WTC11 (cell line): ENCODE measurements at regions not wholly inside any gene's neighbourhood (a gene's known extent, or its start where the extent isn't known, plus 50 kb on each side); places are given as distances from the start of the nearest gene placed in this dataset.

ENCODE experiments used
- ATAC-seq: fragments of 200-7000 bp; cut with Tn5 transposase; 2 replicates; pipeline ENCODE4 v1.10.0; 2021; ENCODE audit warnings: mild to moderate bottlenecking, moderate library complexity
- CTCF ChIA-PET: fragments of 300-600 bp; sonication (Branson Sonifier 250); formaldehyde crosslinking; loops from one replicate; lab custom pipeline; 2021; ENCODE audit warnings: antibody characterized with exemption; lab: Charles Lee
- POLR2A ChIA-PET: fragments of 350-600 bp; sonication (Branson Sonifier 250); formaldehyde crosslinking; loops from one replicate; lab custom pipeline; 2021; ENCODE audit warnings: antibody characterized with exemption; lab: Charles Lee
- DNase-seq: peaks from one replicate; pipeline ENCODE4 v3.0.0; 2021; ENCODE audit warnings: low spot score
- H3K27ac Mint-ChIP-seq: 2 replicates; pipeline ENCODE4 v1.8.0; 2021; ENCODE audit warnings: mixed read lengths
- H3K27me3 Mint-ChIP-seq: 2 replicates; pipeline ENCODE4 v1.8.0; 2021; ENCODE audit warnings: low read depth, mild to moderate bottlenecking, moderate library complexity, mixed read lengths
- H3K36me3 Mint-ChIP-seq: 2 replicates; pipeline ENCODE4 v1.8.0; 2021; ENCODE audit warnings: mixed read lengths
- H3K4me1 Mint-ChIP-seq: 2 replicates; pipeline ENCODE4 v1.8.0; 2022; ENCODE audit warnings: mixed read lengths
- H3K4me3 Mint-ChIP-seq: 2 replicates; pipeline ENCODE4 v1.8.0; 2021; ENCODE audit warnings: mild to moderate bottlenecking, moderate library complexity, mixed read lengths
- H3K9me3 Mint-ChIP-seq: 2 replicates; pipeline ENCODE4 v1.8.0; 2021; ENCODE audit warnings: mixed read lengths
- CREM ChIP-seq: sonication (generic); formaldehyde crosslinking; IDR thresholded peaks from 2 replicates; pipeline ENCODE4 v1.8.1; 2022; ENCODE audit warnings: mild to moderate bottlenecking, missing genetic modification reagents, moderate library complexity
- ELF4 ChIP-seq: sonication (generic); formaldehyde crosslinking; IDR thresholded peaks from 2 replicates; pipeline ENCODE4 v1.8.1; 2022; ENCODE audit warnings: low read depth, mild to moderate bottlenecking, moderate library complexity, missing genetic modification reagents
- FOXJ3 ChIP-seq: sonication (generic); formaldehyde crosslinking; IDR thresholded peaks from 2 replicates; pipeline ENCODE4 v1.9.0; 2021; ENCODE audit warnings: missing genetic modification reagents, mild to moderate bottlenecking, borderline replicate concordance
- FOXK1 ChIP-seq: sonication (generic); formaldehyde crosslinking; IDR thresholded peaks from 2 replicates; pipeline ENCODE4 v1.8.0; 2022; ENCODE audit warnings: mild to moderate bottlenecking, moderate library complexity, missing genetic modification reagents
- FOXP1 ChIP-seq: sonication (generic); formaldehyde crosslinking; IDR thresholded peaks from 2 replicates; pipeline ENCODE4 v1.8.0; 2022; ENCODE audit warnings: missing genetic modification reagents, mild to moderate bottlenecking, moderate library complexity, borderline replicate concordance
- NR2C2 ChIP-seq: sonication (generic); formaldehyde crosslinking; IDR thresholded peaks from 2 replicates; pipeline ENCODE4 v1.8.0; 2022; ENCODE audit warnings: mild to moderate bottlenecking, missing genetic modification reagents
- ZBTB21 ChIP-seq: sonication (generic); formaldehyde crosslinking; IDR thresholded peaks from 2 replicates; pipeline ENCODE4 v1.8.1; 2023; ENCODE audit warnings: mild to moderate bottlenecking, missing genetic modification reagents, borderline replicate concordance
- ZNF121 ChIP-seq: sonication (generic); formaldehyde crosslinking; IDR thresholded peaks from 2 replicates; pipeline ENCODE4 v1.8.0; 2023; ENCODE audit warnings: missing genetic modification reagents
- ZNF263 ChIP-seq: sonication (generic); formaldehyde crosslinking; IDR thresholded peaks from 2 replicates; pipeline ENCODE4 v1.8.1; 2022; ENCODE audit warnings: low read depth, mild to moderate bottlenecking, moderate library complexity, missing genetic modification reagents
- TF ChIP-seq, protein P1 (sequence below): sonication (generic); formaldehyde crosslinking; conservative IDR thresholded peaks from 2 replicates; pipeline ENCODE4 v1.8.1; 2022; ENCODE audit warnings: mild to moderate bottlenecking, missing genetic modification reagents
- TF ChIP-seq, protein P2 (sequence below): sonication (generic); formaldehyde crosslinking; IDR thresholded peaks from 2 replicates; pipeline ENCODE4 v1.8.1; 2022; ENCODE audit warnings: low read depth, missing genetic modification reagents, borderline replicate concordance
- TF ChIP-seq, protein P3 (sequence below): sonication (generic); formaldehyde crosslinking; IDR thresholded peaks from 2 replicates; pipeline ENCODE4 v1.8.1; 2022; ENCODE audit warnings: low read depth, mild to moderate bottlenecking, moderate library complexity, missing genetic modification reagents, borderline replicate concordance
- TF ChIP-seq, protein P4 (sequence below): fragments of 250-450 bp; sonication (Bioruptor Pico); IDR thresholded peaks from 2 replicates; pipeline ENCODE4 v1.8.0; 2021; ENCODE audit warnings: mild to moderate bottlenecking
- TF ChIP-seq, protein P5 (sequence below): fragments of 250-450 bp; sonication (Bioruptor Pico); conservative IDR thresholded peaks from 2 replicates; pipeline ENCODE4 v1.9.0; 2021; ENCODE audit warnings: mild to moderate bottlenecking
- TF ChIP-seq, protein P6 (sequence below): sonication (generic); formaldehyde crosslinking; IDR thresholded peaks from 2 replicates; pipeline ENCODE4 v1.8.1; 2023; ENCODE audit warnings: mild to moderate bottlenecking, missing genetic modification reagents, moderate library complexity
- TF ChIP-seq, protein P7 (sequence below): sonication (generic); formaldehyde crosslinking; IDR thresholded peaks from 2 replicates; pipeline ENCODE4 v1.8.0; 2022; ENCODE audit warnings: mild to moderate bottlenecking, missing genetic modification reagents
- TF ChIP-seq, protein P8 (sequence below): sonication (generic); formaldehyde crosslinking; IDR thresholded peaks from 2 replicates; pipeline ENCODE4 v1.8.0; 2022; ENCODE audit warnings: mild to moderate bottlenecking, missing genetic modification reagents
- TF ChIP-seq, protein P9 (sequence below): sonication (generic); formaldehyde crosslinking; IDR thresholded peaks from 2 replicates; pipeline ENCODE4 v1.8.0; 2023; ENCODE audit warnings: missing genetic modification reagents, mild to moderate bottlenecking, borderline replicate concordance

DNA sequence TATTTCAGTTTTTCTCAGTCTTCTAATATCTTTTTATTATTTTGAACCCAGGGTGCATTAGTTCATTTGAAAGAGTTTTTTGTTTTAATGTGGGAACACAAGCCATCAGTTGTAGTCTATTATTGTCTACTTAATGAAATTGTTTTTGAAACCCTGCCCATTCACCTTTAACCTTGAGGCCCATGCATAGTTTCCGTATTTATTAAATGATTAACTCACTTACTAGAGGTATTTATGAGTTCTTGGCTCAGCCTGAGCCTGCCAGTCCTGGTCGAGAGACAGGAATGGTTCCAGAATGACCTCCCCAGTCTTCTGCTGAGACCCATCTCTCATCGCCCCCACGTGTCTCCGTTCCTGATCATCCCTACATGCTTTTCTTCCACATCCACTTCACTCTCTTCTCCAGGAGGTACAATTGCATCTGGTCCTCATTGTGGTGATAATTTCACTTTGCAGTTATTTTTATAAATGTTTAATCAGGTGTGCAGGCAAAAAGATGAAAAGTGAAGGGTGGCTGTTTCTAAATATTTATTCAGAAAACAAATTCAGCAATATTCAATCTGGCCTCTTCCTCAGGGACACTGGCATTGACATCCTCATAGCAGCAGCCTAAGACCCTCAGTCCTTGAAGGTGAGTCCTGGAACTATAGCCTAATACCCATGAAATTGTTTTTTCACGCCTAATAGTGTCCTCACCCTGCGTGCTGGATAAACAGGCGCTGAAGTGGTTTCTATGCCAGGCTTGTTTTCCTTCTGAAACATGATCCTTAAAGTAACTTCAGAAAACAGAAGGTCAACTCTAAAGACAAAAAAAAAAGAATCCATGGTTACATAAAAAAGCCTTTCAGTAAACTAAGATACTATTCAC lies 112.8 kb downstream of the KDR start:
- no peaks in the 10 kb centered on the region for H3K36me3 Mint-ChIP-seq
- H3K4me3 Mint-ChIP-seq, result no peak overlapping the region
- POLR2A ChIA-PET, result no interaction called here
- TF ChIP-seq, protein P1, sequence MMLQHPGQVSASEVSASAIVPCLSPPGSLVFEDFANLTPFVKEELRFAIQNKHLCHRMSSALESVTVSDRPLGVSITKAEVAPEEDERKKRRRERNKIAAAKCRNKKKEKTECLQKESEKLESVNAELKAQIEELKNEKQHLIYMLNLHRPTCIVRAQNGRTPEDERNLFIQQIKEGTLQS (CRISPR knock-in tag), result no peak
- TF ChIP-seq, protein P2, sequence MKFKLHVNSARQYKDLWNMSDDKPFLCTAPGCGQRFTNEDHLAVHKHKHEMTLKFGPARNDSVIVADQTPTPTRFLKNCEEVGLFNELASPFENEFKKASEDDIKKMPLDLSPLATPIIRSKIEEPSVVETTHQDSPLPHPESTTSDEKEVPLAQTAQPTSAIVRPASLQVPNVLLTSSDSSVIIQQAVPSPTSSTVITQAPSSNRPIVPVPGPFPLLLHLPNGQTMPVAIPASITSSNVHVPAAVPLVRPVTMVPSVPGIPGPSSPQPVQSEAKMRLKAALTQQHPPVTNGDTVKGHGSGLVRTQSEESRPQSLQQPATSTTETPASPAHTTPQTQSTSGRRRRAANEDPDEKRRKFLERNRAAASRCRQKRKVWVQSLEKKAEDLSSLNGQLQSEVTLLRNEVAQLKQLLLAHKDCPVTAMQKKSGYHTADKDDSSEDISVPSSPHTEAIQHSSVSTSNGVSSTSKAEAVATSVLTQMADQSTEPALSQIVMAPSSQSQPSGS (CRISPR knock-in tag), result no peak
- TF ChIP-seq ELF4 (CRISPR knock-in tag) (no peak), FOXP1 (CRISPR knock-in tag) (no peak), NR2C2 (CRISPR knock-in tag) (no peak), ZNF121 (CRISPR knock-in tag) (no peak)
- TF ChIP-seq, protein P3, sequence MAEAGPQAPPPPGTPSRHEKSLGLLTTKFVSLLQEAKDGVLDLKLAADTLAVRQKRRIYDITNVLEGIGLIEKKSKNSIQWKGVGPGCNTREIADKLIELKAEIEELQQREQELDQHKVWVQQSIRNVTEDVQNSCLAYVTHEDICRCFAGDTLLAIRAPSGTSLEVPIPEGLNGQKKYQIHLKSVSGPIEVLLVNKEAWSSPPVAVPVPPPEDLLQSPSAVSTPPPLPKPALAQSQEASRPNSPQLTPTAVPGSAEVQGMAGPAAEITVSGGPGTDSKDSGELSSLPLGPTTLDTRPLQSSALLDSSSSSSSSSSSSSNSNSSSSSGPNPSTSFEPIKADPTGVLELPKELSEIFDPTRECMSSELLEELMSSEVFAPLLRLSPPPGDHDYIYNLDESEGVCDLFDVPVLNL (CRISPR knock-in tag), result no peak
- TF ChIP-seq, protein P4, sequence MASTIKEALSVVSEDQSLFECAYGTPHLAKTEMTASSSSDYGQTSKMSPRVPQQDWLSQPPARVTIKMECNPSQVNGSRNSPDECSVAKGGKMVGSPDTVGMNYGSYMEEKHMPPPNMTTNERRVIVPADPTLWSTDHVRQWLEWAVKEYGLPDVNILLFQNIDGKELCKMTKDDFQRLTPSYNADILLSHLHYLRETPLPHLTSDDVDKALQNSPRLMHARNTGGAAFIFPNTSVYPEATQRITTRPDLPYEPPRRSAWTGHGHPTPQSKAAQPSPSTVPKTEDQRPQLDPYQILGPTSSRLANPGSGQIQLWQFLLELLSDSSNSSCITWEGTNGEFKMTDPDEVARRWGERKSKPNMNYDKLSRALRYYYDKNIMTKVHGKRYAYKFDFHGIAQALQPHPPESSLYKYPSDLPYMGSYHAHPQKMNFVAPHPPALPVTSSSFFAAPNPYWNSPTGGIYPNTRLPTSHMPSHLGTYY, result no peak
- TF ChIP-seq, all 79 proteins: peak for 0
- ATAC-seq (no peak), DNase-seq (no peak)
- peaks cover 23% of the 10 kb centered on the region for H3K9me3 Mint-ChIP-seq
- no peak overlapping the region for H3K27ac Mint-ChIP-seq
- peaks cover 20% of the 10 kb centered on the region for H3K4me1 Mint-ChIP-seq
- H3K27me3 Mint-ChIP-seq, result no peaks in the 10 kb centered on the region
- CTCF ChIA-PET, result no interaction called here

DNA sequence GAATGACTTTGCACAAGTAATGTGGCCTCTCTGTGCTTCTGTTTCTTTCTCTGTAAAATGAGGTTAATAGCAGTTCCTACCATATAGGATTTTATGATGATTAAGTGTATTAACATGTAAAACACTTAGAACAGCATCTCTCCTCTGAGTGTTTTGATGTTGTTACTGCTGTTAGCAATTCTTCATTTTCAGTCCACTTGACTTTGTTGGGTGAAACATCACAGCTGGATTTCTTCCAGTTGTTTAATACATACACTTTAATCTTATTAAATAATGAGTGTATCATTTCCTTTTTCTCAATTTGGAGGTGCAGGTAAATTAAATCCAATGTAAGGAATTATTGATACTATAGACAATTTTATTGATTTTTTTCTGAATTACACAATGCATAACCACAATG lies 113.6 kb downstream of the KDR start:
- CTCF ChIA-PET, result no interaction called here
- no peak for ATAC-seq
- TF ChIP-seq ZNF263, result no peak
- TF ChIP-seq, protein P5, sequence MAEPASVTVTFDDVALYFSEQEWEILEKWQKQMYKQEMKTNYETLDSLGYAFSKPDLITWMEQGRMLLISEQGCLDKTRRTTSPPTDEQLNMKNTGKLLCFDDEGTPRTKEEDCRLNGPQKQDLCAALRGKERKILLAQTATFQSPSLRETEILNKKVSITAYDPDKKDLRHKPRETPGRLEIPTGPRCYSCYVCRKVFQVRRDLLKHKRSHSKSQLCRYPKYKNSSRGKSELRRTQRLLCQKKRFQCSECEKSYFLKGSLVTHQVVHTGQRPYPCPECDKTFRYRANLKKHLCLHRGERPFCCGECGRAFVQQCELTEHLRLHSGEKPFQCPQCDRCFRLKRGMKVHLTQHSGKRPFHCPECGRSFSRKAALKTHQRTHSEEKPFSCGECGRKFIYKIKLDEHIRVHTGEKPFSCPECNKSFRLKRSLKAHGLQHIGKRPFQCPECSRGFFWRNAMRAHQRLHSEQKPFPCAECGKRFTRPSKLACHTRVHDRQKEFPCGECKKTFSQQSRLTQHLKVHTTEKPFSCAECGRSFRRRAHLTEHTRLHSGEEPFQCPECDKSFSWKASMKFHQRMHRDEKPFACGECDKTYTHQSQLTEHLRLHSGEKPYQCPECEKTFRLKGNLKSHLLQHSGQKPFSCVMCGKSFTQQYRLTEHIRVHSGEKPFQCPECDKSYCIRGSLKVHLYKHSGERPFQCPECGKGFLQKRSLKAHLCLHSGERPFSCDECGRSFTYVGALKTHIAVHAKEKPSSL (CRISPR knock-in tag), result no peak
- TF ChIP-seq CREM (CRISPR knock-in tag), result no peak
- TF ChIP-seq, protein P6, sequence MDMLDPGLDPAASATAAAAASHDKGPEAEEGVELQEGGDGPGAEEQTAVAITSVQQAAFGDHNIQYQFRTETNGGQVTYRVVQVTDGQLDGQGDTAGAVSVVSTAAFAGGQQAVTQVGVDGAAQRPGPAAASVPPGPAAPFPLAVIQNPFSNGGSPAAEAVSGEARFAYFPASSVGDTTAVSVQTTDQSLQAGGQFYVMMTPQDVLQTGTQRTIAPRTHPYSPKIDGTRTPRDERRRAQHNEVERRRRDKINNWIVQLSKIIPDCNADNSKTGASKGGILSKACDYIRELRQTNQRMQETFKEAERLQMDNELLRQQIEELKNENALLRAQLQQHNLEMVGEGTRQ (CRISPR knock-in tag), result no peak
- TF ChIP-seq, protein P7, sequence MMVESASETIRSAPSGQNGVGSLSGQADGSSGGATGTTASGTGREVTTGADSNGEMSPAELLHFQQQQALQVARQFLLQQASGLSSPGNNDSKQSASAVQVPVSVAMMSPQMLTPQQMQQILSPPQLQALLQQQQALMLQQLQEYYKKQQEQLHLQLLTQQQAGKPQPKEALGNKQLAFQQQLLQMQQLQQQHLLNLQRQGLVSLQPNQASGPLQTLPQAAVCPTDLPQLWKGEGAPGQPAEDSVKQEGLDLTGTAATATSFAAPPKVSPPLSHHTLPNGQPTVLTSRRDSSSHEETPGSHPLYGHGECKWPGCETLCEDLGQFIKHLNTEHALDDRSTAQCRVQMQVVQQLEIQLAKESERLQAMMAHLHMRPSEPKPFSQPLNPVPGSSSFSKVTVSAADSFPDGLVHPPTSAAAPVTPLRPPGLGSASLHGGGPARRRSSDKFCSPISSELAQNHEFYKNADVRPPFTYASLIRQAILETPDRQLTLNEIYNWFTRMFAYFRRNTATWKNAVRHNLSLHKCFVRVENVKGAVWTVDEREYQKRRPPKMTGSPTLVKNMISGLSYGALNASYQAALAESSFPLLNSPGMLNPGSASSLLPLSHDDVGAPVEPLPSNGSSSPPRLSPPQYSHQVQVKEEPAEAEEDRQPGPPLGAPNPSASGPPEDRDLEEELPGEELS (CRISPR knock-in tag), result no peak
- no peak for TF ChIP-seq ZBTB21
- TF ChIP-seq FOXK1, result no peak
- no peak for TF ChIP-seq FOXJ3 (CRISPR knock-in tag)
- TF ChIP-seq, protein P8, sequence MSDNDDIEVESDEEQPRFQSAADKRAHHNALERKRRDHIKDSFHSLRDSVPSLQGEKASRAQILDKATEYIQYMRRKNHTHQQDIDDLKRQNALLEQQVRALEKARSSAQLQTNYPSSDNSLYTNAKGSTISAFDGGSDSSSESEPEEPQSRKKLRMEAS (CRISPR knock-in tag), result no peak
- TF ChIP-seq, protein P9, sequence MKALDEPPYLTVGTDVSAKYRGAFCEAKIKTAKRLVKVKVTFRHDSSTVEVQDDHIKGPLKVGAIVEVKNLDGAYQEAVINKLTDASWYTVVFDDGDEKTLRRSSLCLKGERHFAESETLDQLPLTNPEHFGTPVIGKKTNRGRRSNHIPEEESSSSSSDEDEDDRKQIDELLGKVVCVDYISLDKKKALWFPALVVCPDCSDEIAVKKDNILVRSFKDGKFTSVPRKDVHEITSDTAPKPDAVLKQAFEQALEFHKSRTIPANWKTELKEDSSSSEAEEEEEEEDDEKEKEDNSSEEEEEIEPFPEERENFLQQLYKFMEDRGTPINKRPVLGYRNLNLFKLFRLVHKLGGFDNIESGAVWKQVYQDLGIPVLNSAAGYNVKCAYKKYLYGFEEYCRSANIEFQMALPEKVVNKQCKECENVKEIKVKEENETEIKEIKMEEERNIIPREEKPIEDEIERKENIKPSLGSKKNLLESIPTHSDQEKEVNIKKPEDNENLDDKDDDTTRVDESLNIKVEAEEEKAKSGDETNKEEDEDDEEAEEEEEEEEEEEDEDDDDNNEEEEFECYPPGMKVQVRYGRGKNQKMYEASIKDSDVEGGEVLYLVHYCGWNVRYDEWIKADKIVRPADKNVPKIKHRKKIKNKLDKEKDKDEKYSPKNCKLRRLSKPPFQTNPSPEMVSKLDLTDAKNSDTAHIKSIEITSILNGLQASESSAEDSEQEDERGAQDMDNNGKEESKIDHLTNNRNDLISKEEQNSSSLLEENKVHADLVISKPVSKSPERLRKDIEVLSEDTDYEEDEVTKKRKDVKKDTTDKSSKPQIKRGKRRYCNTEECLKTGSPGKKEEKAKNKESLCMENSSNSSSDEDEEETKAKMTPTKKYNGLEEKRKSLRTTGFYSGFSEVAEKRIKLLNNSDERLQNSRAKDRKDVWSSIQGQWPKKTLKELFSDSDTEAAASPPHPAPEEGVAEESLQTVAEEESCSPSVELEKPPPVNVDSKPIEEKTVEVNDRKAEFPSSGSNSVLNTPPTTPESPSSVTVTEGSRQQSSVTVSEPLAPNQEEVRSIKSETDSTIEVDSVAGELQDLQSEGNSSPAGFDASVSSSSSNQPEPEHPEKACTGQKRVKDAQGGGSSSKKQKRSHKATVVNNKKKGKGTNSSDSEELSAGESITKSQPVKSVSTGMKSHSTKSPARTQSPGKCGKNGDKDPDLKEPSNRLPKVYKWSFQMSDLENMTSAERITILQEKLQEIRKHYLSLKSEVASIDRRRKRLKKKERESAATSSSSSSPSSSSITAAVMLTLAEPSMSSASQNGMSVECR, result no peak
- TF ChIP-seq, all 79 proteins: peak for 0
- Mint-ChIP-seq H3K4me3 (no peak overlapping the region), H3K9me3 (peaks cover 23% of the 10 kb centered on the region), H3K36me3 (no peaks in the 10 kb centered on the region), H3K4me1 (peaks cover 12% of the 10 kb centered on the region), H3K27ac (no peak overlapping the region), H3K27me3 (no peaks in the 10 kb centered on the region)
- DNase-seq, result no peak
- POLR2A ChIA-PET, result no interaction called here
